Caco-2 (cell line): ENCODE measurements at regions not wholly inside any gene's neighbourhood (a gene's known extent, or its start where the extent isn't known, plus 50 kb on each side); places are given as distances from the start of the nearest gene placed in this dataset.

ENCODE experiments used
- BruUV-seq: library from RNA; stranded (reverse); fragments of 400-500 nt; replicated peaks from 2 replicates; lab custom pipeline; 2021; lab: Mats Ljungman, UMichigan
- CTCF ChIA-PET: fragments of 300-600 bp; sonication (Branson Sonifier 250); formaldehyde crosslinking; loops from one replicate; lab custom pipeline; 2022; ENCODE audit warnings: antibody characterized with exemption; lab: Charles Lee
- POLR2A ChIA-PET: fragments of 300-600 bp; sonication (Branson Sonifier 250); formaldehyde crosslinking; loops from one replicate; lab custom pipeline; 2022; ENCODE audit warnings: antibody characterized with exemption; lab: Charles Lee
- DNase-seq, 2 experiments: peaks; one replicate each; pipeline versions ENCODE4 v3.0.0 to v3.0.0-alpha.2; 2020 to 2022
- H3K27me3 ChIP-seq: replicated peaks from 2 replicates; pipeline ENCODE4 v1.6.0; 2011; ENCODE audit warnings: low read length; ENCODE audit not compliant: control insufficient read depth, insufficient read depth
- H3K36me3 ChIP-seq: 2 replicates; pipeline ENCODE4 v1.5.1; 2011; ENCODE audit warnings: low read length; ENCODE audit not compliant: control insufficient read depth, insufficient read depth
- H3K4me1 ChIP-seq: fragments of 250-450 bp; sonication (Bioruptor Pico); 2 replicates; pipeline ENCODE4 v1.5.1; 2020; ENCODE audit warnings: mild to moderate bottlenecking
- H3K4me3 ChIP-seq: 2 replicates; pipeline ENCODE4 v1.5.1; 2011; ENCODE audit warnings: low read depth, mild to moderate bottlenecking, control low read depth, low read length
- H3K9me3 ChIP-seq: fragments of 250-450 bp; sonication (Bioruptor Pico); 2 replicates; pipeline ENCODE4 v1.5.1; 2020; ENCODE audit warnings: mild to moderate bottlenecking, moderate library complexity
- H3K27ac Mint-ChIP-seq: one replicate; pipeline ENCODE4 v1.8.0; 2022; ENCODE audit warnings: mixed read lengths; ENCODE audit not compliant: unreplicated experiment
- H3K27me3 Mint-ChIP-seq: one replicate; pipeline ENCODE4 v1.8.0; 2022; ENCODE audit warnings: mixed read lengths; ENCODE audit not compliant: insufficient read depth, unreplicated experiment
- H3K36me3 Mint-ChIP-seq: one replicate; pipeline ENCODE4 v1.8.0; 2022; ENCODE audit warnings: mild to moderate bottlenecking, mixed read lengths; ENCODE audit not compliant: insufficient read depth, unreplicated experiment
- H3K4me1 Mint-ChIP-seq: one replicate; pipeline ENCODE4 v1.8.0; 2022; ENCODE audit warnings: low read depth, mixed read lengths; ENCODE audit not compliant: unreplicated experiment
- H3K4me3 Mint-ChIP-seq: one replicate; pipeline ENCODE4 v1.8.0; 2022; ENCODE audit warnings: mild to moderate bottlenecking, moderate library complexity, mixed read lengths; ENCODE audit not compliant: unreplicated experiment
- H3K9me3 Mint-ChIP-seq: one replicate; pipeline ENCODE4 v1.8.0; 2022; ENCODE audit warnings: mixed read lengths; ENCODE audit not compliant: unreplicated experiment
- CTCF ChIP-seq, 2 experiments: fragments of 200-600 bp in 1 of 2; IDR thresholded peaks; 1 replicate in 1 of 2; 2 replicates in 1 of 2; pipeline versions ENCODE4 v1.5.1 to v1.8.0; 2011 to 2022; ENCODE audit warnings: antibody characterized with exemption in 1 of 2, control low read depth in 1 of 2, inconsistent platforms in 1 of 2, low read depth in 1 of 2, low read length in 1 of 2, mild to moderate bottlenecking in 1 of 2, moderate library complexity in 1 of 2; ENCODE audit not compliant: insufficient read depth in 1 of 2, severe bottlenecking in 1 of 2, unreplicated experiment in 1 of 2
- intact Hi-C: fragments of 100-400 bp; cut with micrococcal nuclease; formaldehyde crosslinking; loops from one replicate; pipeline ENCODE4 v1.10.0; 2022; ENCODE audit not compliant: unreplicated experiment

- Histone ChIP-seq H3K27me3 (no peaks in the 10 kb centered on the region), H3K4me3 (no peak overlapping the region), H3K4me1 (no peaks in the 10 kb centered on the region), H3K36me3 (no peaks in the 10 kb centered on the region), H3K9me3 (no peaks in the 10 kb centered on the region)
- TF ChIP-seq CTCF (IDR thresholded peaks at IDR 0.05; ENCODE audit: insufficient read depth in 1 of 2, low read depth in 1 of 2, low read length in 1 of 2, severe bottlenecking in 1 of 2, unreplicated experiment in 1 of 2) = no peak
- ChIA-PET CTCF (no interaction called here), POLR2A (no interaction called here)
- BruUV-seq = no TSS peak
- H3K36me3 Mint-ChIP-seq = no peaks in the 10 kb centered on the region
- H3K27me3 Mint-ChIP-seq = no peaks in the 10 kb centered on the region
- no peak overlapping the region for H3K4me3 Mint-ChIP-seq
- H3K27ac Mint-ChIP-seq = no peak overlapping the region
- H3K9me3 Mint-ChIP-seq = no peaks in the 10 kb centered on the region
- H3K4me1 Mint-ChIP-seq = no peaks in the 10 kb centered on the region
- DNase-seq = no peak
- intact Hi-C loops = no loop called here
Measured at GRCh38 chr13:63304497-63304896, 1888.8 kb upstream of the PCDH20 start.

- POLR2A ChIA-PET = no interaction called here
- Mint-ChIP-seq H3K36me3 (no peaks in the 10 kb centered on the region), H3K4me1 (no peaks in the 10 kb centered on the region), H3K4me3 (no peak overlapping the region), H3K9me3 (no peaks in the 10 kb centered on the region), H3K27ac (no peak overlapping the region), H3K27me3 (no peaks in the 10 kb centered on the region)
- Histone ChIP-seq H3K4me1 (no peaks in the 10 kb centered on the region), H3K9me3 (no peaks in the 10 kb centered on the region), H3K27me3 (no peaks in the 10 kb centered on the region), H3K4me3 (no peak overlapping the region), H3K36me3 (no peaks in the 10 kb centered on the region)
- no peak for TF ChIP-seq CTCF (IDR thresholded peaks at IDR 0.05; ENCODE audit: insufficient read depth in 1 of 2, low read depth in 1 of 2, low read length in 1 of 2, severe bottlenecking in 1 of 2, unreplicated experiment in 1 of 2)
- no TSS peak for BruUV-seq
- CTCF ChIA-PET = no interaction called here
- intact Hi-C loops = no loop called here
- no peak for DNase-seq
Measured at GRCh38 chr13:63299866-63300394, 1884.3 kb upstream of the PCDH20 start.

- Histone ChIP-seq H3K36me3 (no peaks in the 10 kb centered on the region), H3K9me3 (no peaks in the 10 kb centered on the region), H3K4me3 (no peak overlapping the region), H3K4me1 (no peaks in the 10 kb centered on the region), H3K27me3 (no peaks in the 10 kb centered on the region)
- no peak for TF ChIP-seq CTCF (IDR thresholded peaks at IDR 0.05; ENCODE audit: insufficient read depth in 1 of 2, low read depth in 1 of 2, low read length in 1 of 2, severe bottlenecking in 1 of 2, unreplicated experiment in 1 of 2)
- DNase-seq = no peak
- H3K4me3 Mint-ChIP-seq = no peak overlapping the region
- H3K27me3 Mint-ChIP-seq = no peaks in the 10 kb centered on the region
- CTCF ChIA-PET = no interaction called here
- H3K9me3 Mint-ChIP-seq = no peaks in the 10 kb centered on the region
- H3K27ac Mint-ChIP-seq = no peak overlapping the region
- BruUV-seq = no TSS peak
- no peaks in the 10 kb centered on the region for H3K4me1 Mint-ChIP-seq
- H3K36me3 Mint-ChIP-seq = no peaks in the 10 kb centered on the region
- intact Hi-C loops = no loop called here
- POLR2A ChIA-PET = no interaction called here
Measured at GRCh38 chr13:63297163-63297562, 1881.5 kb upstream of the PCDH20 start.
